HL-60 (cell line): ENCODE measurements at regions not wholly inside any gene's neighbourhood (a gene's known extent, or its start where the extent isn't known, plus 50 kb on each side); places are given as distances from the start of the nearest gene placed in this dataset.

ENCODE experiments used
- DNase-seq, 2 experiments: peaks; one replicate each; pipeline ENCODE4 v3.0.0-alpha.2; 2010 to 2020; ENCODE audit warnings: low read depth in 1 of 2, low spot score in 1 of 2
- H3K27ac ChIP-seq: fragments of 250-450 bp; sonication (Bioruptor Pico); replicated peaks from 2 replicates; pipeline ENCODE4 v1.5.1; 2020; ENCODE audit warnings: mild to moderate bottlenecking, moderate library complexity
- H3K27me3 ChIP-seq: fragments of 250-450 bp; sonication (Bioruptor Pico); 2 replicates; pipeline ENCODE4 v1.5.1; 2021; ENCODE audit warnings: mild to moderate bottlenecking, moderate library complexity; ENCODE audit not compliant: insufficient read depth, poor library complexity, severe bottlenecking
- H3K4me3 ChIP-seq: replicated peaks from 2 replicates; pipeline ENCODE4 v1.5.1; 2011; ENCODE audit warnings: mild to moderate bottlenecking, control low read depth, low read length; ENCODE audit not compliant: insufficient read depth
- CTCF ChIP-seq: IDR thresholded peaks from one replicate; pipeline ENCODE4 v1.5.1; 2011; ENCODE audit warnings: low read length, control low read depth, inconsistent platforms; ENCODE audit not compliant: insufficient read depth
- GABPA ChIP-seq: IDR thresholded peaks from 2 replicates; pipeline ENCODE4 v1.6.1; 2012; ENCODE audit warnings: low read depth
- POLR2AphosphoS5 ChIP-seq: IDR thresholded peaks from 2 replicates; pipeline ENCODE4 v1.6.1; 2012; ENCODE audit warnings: low read depth
- REST ChIP-seq: IDR thresholded peaks from 2 replicates; pipeline ENCODE4 v1.6.1; 2012; ENCODE audit warnings: low read depth; ENCODE audit not compliant: insufficient replicate concordance
- SPI1 ChIP-seq: IDR thresholded peaks from 2 replicates; pipeline ENCODE4 v1.6.1; 2012; ENCODE audit warnings: low read depth, mild to moderate bottlenecking, borderline replicate concordance

- no peak for DNase-seq
- TF ChIP-seq POLR2AphosphoS5: no peak
- no peak for TF ChIP-seq GABPA
- TF ChIP-seq SPI1: no peak
- TF ChIP-seq REST: no peak
- no peak for TF ChIP-seq CTCF
- Histone ChIP-seq H3K27me3 (no peaks in the 10 kb centered on the region), H3K27ac (no peak overlapping the region), H3K4me3 (no peak overlapping the region)
These were observed 2051.1 kb upstream of the LRRTM1 start for GRCh38 chr2:82355622-82356021.

GRCh38 chr2:82345910-82346309 lies 2041.4 kb upstream of the LRRTM1 start:
- Histone ChIP-seq H3K27me3 (no peaks in the 10 kb centered on the region), H3K4me3 (no peak overlapping the region), H3K27ac (no peak overlapping the region)
- no peak for DNase-seq
- no peak for TF ChIP-seq GABPA
- TF ChIP-seq REST: no peak
- no peak for TF ChIP-seq POLR2AphosphoS5
- no peak for TF ChIP-seq SPI1
- TF ChIP-seq CTCF: no peak

DNA sequence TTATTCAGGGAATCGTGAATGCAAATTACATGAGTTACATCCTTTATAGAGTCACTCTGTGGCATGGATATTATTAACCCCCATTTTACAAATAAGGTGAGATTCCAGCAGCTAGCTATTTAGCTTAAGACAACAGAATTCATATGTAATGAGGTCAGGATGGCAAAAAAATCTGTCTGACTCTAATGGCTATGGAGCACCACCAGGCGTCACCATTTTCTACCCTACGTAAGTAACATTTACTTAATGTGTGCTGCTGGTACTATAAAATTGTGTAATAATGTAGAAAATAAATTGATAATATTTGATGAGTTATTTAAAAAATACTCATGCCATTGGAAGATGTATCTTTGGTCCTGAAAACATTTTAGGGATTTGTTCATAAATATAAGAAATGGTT lies 2040.1 kb upstream of the LRRTM1 start:
- Histone ChIP-seq H3K4me3 (no peak overlapping the region), H3K27ac (no peak overlapping the region), H3K27me3 (no peaks in the 10 kb centered on the region)
- TF ChIP-seq REST (no peak), SPI1 (no peak), POLR2AphosphoS5 (no peak), GABPA (no peak), CTCF (no peak)
- no peak for DNase-seq
